ENCODE measurements at regions not wholly inside any gene's neighbourhood (a gene's known extent, or its start where the extent isn't known, plus 50 kb on each side); places are given as distances from the start of the nearest gene placed in this dataset.

- H3K27me3 ChIP-seq: peaks cover 37% of the 10 kb centered on the region
- TF ChIP-seq EP300 (IDR thresholded peaks at IDR 0.05) (no peak), POLR2A (IDR thresholded peaks at IDR 0.05) (no peak), POLR2AphosphoS5 (IDR thresholded peaks at IDR 0.05) (no peak), CTCF (IDR thresholded peaks at IDR 0.05) (no peak)
- ATAC-seq: no peak
- no peaks in the 10 kb centered on the region for H3K36me3 ChIP-seq
- peaks cover 0 to 31% (median 0%) of the 10 kb centered on the region in 3 donors for H3K9me3 ChIP-seq
- H3K27ac ChIP-seq: no peak overlapping the region
- H3K4me3 ChIP-seq: no peak overlapping the region
- WGBS, 2 donors (ENCODE audit: low coverage in 1 of 2): 71 to 100% methylated on average over 1 to 10 of the region's 10 CpGs
- H3K4me1 ChIP-seq: peaks cover 0 to 28% (median 20%) of the 10 kb centered on the region in 3 donors
Observed at GRCh38 chr1:30088594-30088993, 634.8 kb downstream of the MATN1 start.

- TF ChIP-seq EP300 (IDR thresholded peaks at IDR 0.05): no peak
- TF ChIP-seq CTCF (IDR thresholded peaks at IDR 0.05): peak in 1 of 4 experiments; percentile 13
- TF ChIP-seq POLR2A (IDR thresholded peaks at IDR 0.05): no peak
- Histone ChIP-seq H3K36me3 (no peaks in the 10 kb centered on the region), H3K4me1 (peaks cover 0 to 35% (median 26%) of the 10 kb centered on the region in 3 donors), H3K4me3 (no peak overlapping the region), H3K27me3 (peaks cover 37% of the 10 kb centered on the region), H3K9me3 (peaks cover 0 to 20% (median 0%) of the 10 kb centered on the region in 3 donors), H3K27ac (no peak overlapping the region)
- WGBS, 2 donors (ENCODE audit: low coverage in 1 of 2): 56 to 89% methylated on average over 3 to 4 of the region's 6 CpGs
- ATAC-seq: no peak
Observed at GRCh38 chr1:30087465-30087864, 635.9 kb downstream of the MATN1 start.

GRCh38 chr1:30085811-30086770 is 637.3 kb downstream of the MATN1 start:
- no peaks in the 10 kb centered on the region for H3K36me3 ChIP-seq
- peak in 3 of 4 experiments; percentile 61 to 85 (median 80) for TF ChIP-seq CTCF (IDR thresholded peaks at IDR 0.05)
- no peak for TF ChIP-seq POLR2AphosphoS5 (IDR thresholded peaks at IDR 0.05)
- no peak for TF ChIP-seq POLR2A (IDR thresholded peaks at IDR 0.05)
- WGBS, 2 donors (ENCODE audit: low coverage in 1 of 2): 10 to 49% methylated on average over 2 to 15 of the region's 45 CpGs
- H3K4me3 ChIP-seq: peak overlapping the region in 1 of 2 donors; percentile 33
- H3K4me1 ChIP-seq: peaks cover 0 to 35% (median 26%) of the 10 kb centered on the region in 3 donors
- ATAC-seq: peak; percentile 53
- peaks cover 0 to 6% (median 0%) of the 10 kb centered on the region in 3 donors for H3K9me3 ChIP-seq
- peaks cover 29% of the 10 kb centered on the region for H3K27me3 ChIP-seq
- H3K27ac ChIP-seq: peak overlapping the region in 1 of 4 donors; percentile 35

GRCh38 chr1:30084909-30085571 is 638.3 kb downstream of the MATN1 start:
- Histone ChIP-seq H3K9me3 (no peaks in the 10 kb centered on the region), H3K27me3 (peaks cover 18% of the 10 kb centered on the region), H3K4me3 (no peak overlapping the region), H3K4me1 (peaks cover 0 to 35% (median 26%) of the 10 kb centered on the region in 3 donors), H3K36me3 (no peaks in the 10 kb centered on the region), H3K27ac (peak overlapping the region in 3 of 4 donors; percentile 16 to 65 (median 44))
- WGBS, 2 donors (ENCODE audit: low coverage in 1 of 2): 73 to 81% methylated on average over 4 to 5 of the region's 12 CpGs
- TF ChIP-seq CTCF (IDR thresholded peaks at IDR 0.05) (no peak), POLR2AphosphoS5 (IDR thresholded peaks at IDR 0.05) (no peak), EP300 (IDR thresholded peaks at IDR 0.05) (no peak), POLR2A (IDR thresholded peaks at IDR 0.05) (no peak)
- no peak for ATAC-seq
